Neural progenitor cell (in vitro differentiated cells): ENCODE measurements at regions not wholly inside any gene's neighbourhood (a gene's known extent, or its start where the extent isn't known, plus 50 kb on each side); places are given as distances from the start of the nearest gene placed in this dataset.

Source experiments
- EZH2 ChIP-seq: fragments of 200-600 bp; sonication (generic); IDR thresholded peaks from 2 replicates; pipeline ENCODE4 v1.6.1; 2017; ENCODE audit warnings: antibody characterized with exemption, mild to moderate bottlenecking, moderate library complexity
- TF ChIP-seq, protein P1 (sequence below): fragments of 200-600 bp; sonication (generic); IDR thresholded peaks from 2 replicates; pipeline ENCODE4 v1.5.1; 2017; ENCODE audit warnings: antibody characterized with exemption, mild to moderate bottlenecking

DNA sequence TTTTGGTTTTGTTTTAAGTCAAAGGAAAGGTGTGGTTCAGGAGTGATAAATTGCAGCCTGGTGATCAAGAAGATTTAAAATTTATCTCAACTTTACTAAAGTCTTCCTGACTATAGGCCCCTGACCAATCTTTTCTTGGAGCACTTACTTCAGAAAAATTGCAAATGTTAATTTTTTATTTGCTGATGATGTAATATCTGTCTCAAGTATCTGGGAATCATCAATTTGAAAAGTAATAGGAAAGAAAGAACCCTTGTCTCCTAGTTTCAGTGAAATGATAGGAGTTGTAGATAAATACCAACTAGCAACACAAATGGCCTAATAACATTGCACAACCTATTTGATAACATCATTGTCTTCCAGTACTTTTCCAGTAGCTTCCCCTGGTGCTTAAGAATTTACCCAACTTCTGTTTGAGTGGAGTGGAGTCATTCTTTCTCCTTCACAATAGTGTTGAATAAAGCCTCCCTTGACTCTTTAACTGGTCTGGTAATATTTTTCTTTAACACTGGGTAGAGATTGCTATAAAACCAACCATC, 648.3 kb upstream of the ADGRB3 start:
- TF ChIP-seq, protein P1, sequence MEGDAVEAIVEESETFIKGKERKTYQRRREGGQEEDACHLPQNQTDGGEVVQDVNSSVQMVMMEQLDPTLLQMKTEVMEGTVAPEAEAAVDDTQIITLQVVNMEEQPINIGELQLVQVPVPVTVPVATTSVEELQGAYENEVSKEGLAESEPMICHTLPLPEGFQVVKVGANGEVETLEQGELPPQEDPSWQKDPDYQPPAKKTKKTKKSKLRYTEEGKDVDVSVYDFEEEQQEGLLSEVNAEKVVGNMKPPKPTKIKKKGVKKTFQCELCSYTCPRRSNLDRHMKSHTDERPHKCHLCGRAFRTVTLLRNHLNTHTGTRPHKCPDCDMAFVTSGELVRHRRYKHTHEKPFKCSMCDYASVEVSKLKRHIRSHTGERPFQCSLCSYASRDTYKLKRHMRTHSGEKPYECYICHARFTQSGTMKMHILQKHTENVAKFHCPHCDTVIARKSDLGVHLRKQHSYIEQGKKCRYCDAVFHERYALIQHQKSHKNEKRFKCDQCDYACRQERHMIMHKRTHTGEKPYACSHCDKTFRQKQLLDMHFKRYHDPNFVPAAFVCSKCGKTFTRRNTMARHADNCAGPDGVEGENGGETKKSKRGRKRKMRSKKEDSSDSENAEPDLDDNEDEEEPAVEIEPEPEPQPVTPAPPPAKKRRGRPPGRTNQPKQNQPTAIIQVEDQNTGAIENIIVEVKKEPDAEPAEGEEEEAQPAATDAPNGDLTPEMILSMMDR = no peak
- TF ChIP-seq EZH2 = no peak
